ENCODE measurements at regions not wholly inside any gene's neighbourhood (a gene's known extent, or its start where the extent isn't known, plus 50 kb on each side); places are given as distances from the start of the nearest gene placed in this dataset.

DNA sequence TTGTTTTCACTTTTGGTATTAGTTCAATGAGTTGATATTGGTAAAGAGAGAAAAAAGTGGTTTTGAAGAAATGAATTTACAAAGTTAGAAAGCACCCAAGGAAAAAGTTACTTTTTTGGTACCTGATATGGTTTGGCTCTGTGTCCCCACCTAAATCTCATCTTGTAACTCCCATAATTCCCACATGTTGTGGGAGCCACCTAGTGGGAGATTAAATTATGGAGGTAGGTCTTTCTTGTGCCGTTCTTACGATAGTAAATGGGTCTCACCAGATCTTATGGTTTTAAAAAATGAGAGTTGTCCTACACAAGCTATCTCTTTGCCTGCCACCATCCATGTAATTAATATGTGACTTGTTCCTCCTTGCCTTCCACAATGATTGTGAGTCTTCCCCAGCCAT is 965.6 kb upstream of the NRXN1 start:
- Histone ChIP-seq H3K27me3 (no peaks in the 10 kb centered on the region), H3K4me3 (no peak overlapping the region), H4K20me1 (ENCODE audit: insufficient read depth, poor library complexity, severe bottlenecking) (no peaks in the 10 kb centered on the region), H3K4me2 (no peak overlapping the region), H3K27ac (no peak overlapping the region), H3K9me2 (replicated peaks; ENCODE audit: insufficient read depth) (no peaks in the 10 kb centered on the region), H3K79me2 (no peaks in the 10 kb centered on the region), H3K4me1 (ENCODE audit: insufficient read depth) (no peaks in the 10 kb centered on the region), H2AFZ (no peak overlapping the region), H3K36me3 (replicated peaks; ENCODE audit: insufficient read depth, low read depth) (no peaks in the 10 kb centered on the region), H3K9me3 (ENCODE audit: low read depth) (no peaks in the 10 kb centered on the region)
- TF ChIP-seq EZH2phosphoT487 (IDR thresholded peaks at IDR 0.05; ENCODE audit: low read depth, severe bottlenecking, unreplicated experiment) (no peak), EZH2 (IDR thresholded peaks at IDR 0.05; ENCODE audit: borderline replicate concordance) (no peak)
- TF ChIP-seq, protein P1, sequence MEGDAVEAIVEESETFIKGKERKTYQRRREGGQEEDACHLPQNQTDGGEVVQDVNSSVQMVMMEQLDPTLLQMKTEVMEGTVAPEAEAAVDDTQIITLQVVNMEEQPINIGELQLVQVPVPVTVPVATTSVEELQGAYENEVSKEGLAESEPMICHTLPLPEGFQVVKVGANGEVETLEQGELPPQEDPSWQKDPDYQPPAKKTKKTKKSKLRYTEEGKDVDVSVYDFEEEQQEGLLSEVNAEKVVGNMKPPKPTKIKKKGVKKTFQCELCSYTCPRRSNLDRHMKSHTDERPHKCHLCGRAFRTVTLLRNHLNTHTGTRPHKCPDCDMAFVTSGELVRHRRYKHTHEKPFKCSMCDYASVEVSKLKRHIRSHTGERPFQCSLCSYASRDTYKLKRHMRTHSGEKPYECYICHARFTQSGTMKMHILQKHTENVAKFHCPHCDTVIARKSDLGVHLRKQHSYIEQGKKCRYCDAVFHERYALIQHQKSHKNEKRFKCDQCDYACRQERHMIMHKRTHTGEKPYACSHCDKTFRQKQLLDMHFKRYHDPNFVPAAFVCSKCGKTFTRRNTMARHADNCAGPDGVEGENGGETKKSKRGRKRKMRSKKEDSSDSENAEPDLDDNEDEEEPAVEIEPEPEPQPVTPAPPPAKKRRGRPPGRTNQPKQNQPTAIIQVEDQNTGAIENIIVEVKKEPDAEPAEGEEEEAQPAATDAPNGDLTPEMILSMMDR (IDR thresholded peaks at IDR 0.05; ENCODE audit: poor library complexity) = no peak
- 98% methylated on average over 2 of the region's 2 CpGs for WGBS (ENCODE audit: low lambda C conversion rate, missing lambda C conversion rate)
- DNase-seq (ENCODE audit: low spot score) = no peak

DNA sequence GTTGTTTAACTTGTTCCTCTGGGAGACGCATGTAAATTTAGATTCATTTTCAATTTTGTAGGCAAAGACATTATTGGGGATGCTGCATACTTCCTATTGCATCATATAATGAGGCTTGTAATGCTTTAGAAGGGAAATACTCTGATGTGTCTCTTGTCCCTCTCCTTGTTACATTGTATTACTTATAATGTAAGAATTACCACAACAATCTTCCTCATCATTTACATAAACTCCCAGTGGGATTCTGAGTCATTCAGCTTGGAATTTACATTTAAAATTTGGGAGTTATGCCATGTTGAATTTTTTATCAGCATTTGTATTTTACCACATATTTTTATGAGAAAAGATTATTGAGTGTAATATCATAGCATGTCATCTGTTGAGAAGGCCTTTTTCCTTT is 963.4 kb upstream of the NRXN1 start:
- Histone ChIP-seq H3K27ac (no peak overlapping the region), H2AFZ (no peak overlapping the region)

DNA sequence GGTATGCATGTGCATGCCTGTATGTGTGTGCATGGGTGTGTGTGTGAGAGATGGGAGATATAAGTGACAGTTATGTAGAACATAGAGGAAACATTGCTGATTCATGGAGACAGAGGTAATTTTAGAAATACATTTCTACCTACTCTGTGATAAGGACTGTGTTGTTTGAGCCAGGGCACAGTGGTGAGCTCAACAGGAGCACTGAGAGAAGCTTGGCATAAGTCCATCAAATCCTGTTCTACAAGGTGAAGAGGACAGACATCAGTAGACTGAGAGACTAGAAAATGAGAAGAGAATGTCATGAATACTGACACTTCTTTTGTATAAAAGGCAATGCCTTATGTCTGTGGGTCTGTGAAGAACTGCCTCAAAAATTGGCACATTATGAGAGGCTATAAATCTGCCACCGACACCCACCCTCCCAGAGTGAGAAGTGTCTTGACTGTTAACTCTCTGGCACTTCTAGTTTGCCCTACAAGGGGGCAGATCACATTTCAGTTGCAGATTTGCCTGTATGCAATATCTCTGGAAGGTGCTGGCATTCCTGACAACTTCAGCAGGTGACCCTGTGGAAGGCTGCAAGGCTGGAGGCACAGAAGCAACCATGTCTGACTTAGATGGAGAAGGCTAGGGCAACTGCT is 962.3 kb upstream of the NRXN1 start:
- no peak overlapping the region for H3K4me2 ChIP-seq
- TF ChIP-seq EZH2phosphoT487 (IDR thresholded peaks at IDR 0.05; ENCODE audit: low read depth, severe bottlenecking, unreplicated experiment) (no peak), EZH2 (IDR thresholded peaks at IDR 0.05; ENCODE audit: borderline replicate concordance) (no peak)
- TF ChIP-seq, protein P1 (IDR thresholded peaks at IDR 0.05; ENCODE audit: poor library complexity) = no peak
- no peak overlapping the region for H2AFZ ChIP-seq
- H3K27ac ChIP-seq = no peak overlapping the region
- no peak for DNase-seq (ENCODE audit: low spot score)
- H3K9me2 ChIP-seq (replicated peaks; ENCODE audit: insufficient read depth) = no peaks in the 10 kb centered on the region
- no peaks in the 10 kb centered on the region for H3K36me3 ChIP-seq (replicated peaks; ENCODE audit: insufficient read depth, low read depth)
- no peaks in the 10 kb centered on the region for H3K4me1 ChIP-seq (ENCODE audit: insufficient read depth)
- no peaks in the 10 kb centered on the region for H3K9me3 ChIP-seq (ENCODE audit: low read depth)
- H3K4me3 ChIP-seq = no peak overlapping the region
- H3K79me2 ChIP-seq = no peaks in the 10 kb centered on the region
- no peaks in the 10 kb centered on the region for H4K20me1 ChIP-seq (ENCODE audit: insufficient read depth, poor library complexity, severe bottlenecking)
- WGBS (ENCODE audit: low lambda C conversion rate, missing lambda C conversion rate) = 95% methylated on average over 1 of the region's 1 CpG
- H3K27me3 ChIP-seq = no peaks in the 10 kb centered on the region

More for the DNA sequence above, 963.4 kb upstream of the NRXN1 start:
- H3K4me1 ChIP-seq (ENCODE audit: insufficient read depth) = no peaks in the 10 kb centered on the region
- DNase-seq (ENCODE audit: low spot score) = no peak
- no peaks in the 10 kb centered on the region for H3K79me2 ChIP-seq
- H3K4me3 ChIP-seq = no peak overlapping the region
- no peaks in the 10 kb centered on the region for H3K9me2 ChIP-seq (replicated peaks; ENCODE audit: insufficient read depth)
- no peak for TF ChIP-seq EZH2phosphoT487 (IDR thresholded peaks at IDR 0.05; ENCODE audit: low read depth, severe bottlenecking, unreplicated experiment)
- TF ChIP-seq, protein P1 (IDR thresholded peaks at IDR 0.05; ENCODE audit: poor library complexity) = no peak
- TF ChIP-seq EZH2 (IDR thresholded peaks at IDR 0.05; ENCODE audit: borderline replicate concordance) = no peak
- no peak overlapping the region for H3K4me2 ChIP-seq
- no peaks in the 10 kb centered on the region for H4K20me1 ChIP-seq (ENCODE audit: insufficient read depth, poor library complexity, severe bottlenecking)
- no peaks in the 10 kb centered on the region for H3K9me3 ChIP-seq (ENCODE audit: low read depth)
- H3K36me3 ChIP-seq (replicated peaks; ENCODE audit: insufficient read depth, low read depth) = no peaks in the 10 kb centered on the region
- no peaks in the 10 kb centered on the region for H3K27me3 ChIP-seq
- 62% methylated on average over 1 of the region's 1 CpG for WGBS (ENCODE audit: low lambda C conversion rate, missing lambda C conversion rate)
